Uterus (tissue), 2 donors: ENCODE measurements at regions not wholly inside any gene's neighbourhood (a gene's known extent, or its start where the extent isn't known, plus 50 kb on each side); places are given as distances from the start of the nearest gene placed in this dataset.

ENCODE experiments used
- POLR2A ChIP-seq, 2 donors: fragments of 450-650 bp; IDR thresholded peaks; one replicate each; pipeline ENCODE4 v1.6.1; 2016; ENCODE audit warnings: antibody characterized with exemption in 2 of 2, mild to moderate bottlenecking in 1 of 2, moderate library complexity in 1 of 2
- TF ChIP-seq, protein P1 (sequence below), 4 experiments: fragments of 200-600 bp in 2 of 4; fragments of 450-650 bp in 2 of 4; sonication (generic) in 2 of 4; IDR thresholded peaks; one replicate each; pipeline ENCODE4 v1.5.1; 2016 to 2019; ENCODE audit warnings: antibody characterized with exemption in 4 of 4, mild to moderate bottlenecking in 2 of 4, moderate library complexity in 1 of 4

DNA sequence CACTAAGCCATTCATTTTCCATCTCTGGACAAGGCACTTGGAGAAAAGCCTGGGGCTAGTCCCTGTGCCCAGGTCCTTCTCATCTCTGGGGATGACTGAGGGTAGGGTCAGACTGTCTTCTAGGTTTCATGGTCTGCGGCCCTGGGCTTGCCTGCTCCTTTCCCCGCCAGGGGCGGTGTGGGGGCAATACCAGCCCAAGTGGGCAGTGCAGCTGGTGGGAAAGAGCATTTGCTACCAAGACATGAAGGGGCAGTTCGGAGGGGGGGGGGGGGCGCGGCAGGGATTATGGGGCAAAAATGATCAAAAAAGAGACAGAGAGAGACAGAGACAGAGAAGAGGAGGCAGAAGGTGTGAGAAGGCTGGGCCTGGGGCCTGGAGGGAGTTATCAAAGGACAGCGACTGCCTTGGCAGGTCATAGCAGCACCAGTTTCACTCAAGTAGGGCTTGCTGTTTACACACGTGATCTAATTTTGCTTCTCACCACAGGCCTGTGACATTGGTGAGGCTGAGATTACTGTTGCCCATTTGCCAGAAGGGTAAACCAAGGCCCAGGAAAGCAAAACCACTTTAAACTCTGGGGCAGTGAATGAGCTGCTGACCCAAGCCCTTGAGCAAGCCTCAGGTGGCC, 56.1 kb downstream of the PJA1 start:
- TF ChIP-seq, protein P1, sequence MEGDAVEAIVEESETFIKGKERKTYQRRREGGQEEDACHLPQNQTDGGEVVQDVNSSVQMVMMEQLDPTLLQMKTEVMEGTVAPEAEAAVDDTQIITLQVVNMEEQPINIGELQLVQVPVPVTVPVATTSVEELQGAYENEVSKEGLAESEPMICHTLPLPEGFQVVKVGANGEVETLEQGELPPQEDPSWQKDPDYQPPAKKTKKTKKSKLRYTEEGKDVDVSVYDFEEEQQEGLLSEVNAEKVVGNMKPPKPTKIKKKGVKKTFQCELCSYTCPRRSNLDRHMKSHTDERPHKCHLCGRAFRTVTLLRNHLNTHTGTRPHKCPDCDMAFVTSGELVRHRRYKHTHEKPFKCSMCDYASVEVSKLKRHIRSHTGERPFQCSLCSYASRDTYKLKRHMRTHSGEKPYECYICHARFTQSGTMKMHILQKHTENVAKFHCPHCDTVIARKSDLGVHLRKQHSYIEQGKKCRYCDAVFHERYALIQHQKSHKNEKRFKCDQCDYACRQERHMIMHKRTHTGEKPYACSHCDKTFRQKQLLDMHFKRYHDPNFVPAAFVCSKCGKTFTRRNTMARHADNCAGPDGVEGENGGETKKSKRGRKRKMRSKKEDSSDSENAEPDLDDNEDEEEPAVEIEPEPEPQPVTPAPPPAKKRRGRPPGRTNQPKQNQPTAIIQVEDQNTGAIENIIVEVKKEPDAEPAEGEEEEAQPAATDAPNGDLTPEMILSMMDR (IDR thresholded peaks at IDR 0.05): no peak
- TF ChIP-seq POLR2A (IDR thresholded peaks at IDR 0.05): no peak
